ENCODE measurements at regions not wholly inside any gene's neighbourhood (a gene's known extent, or its start where the extent isn't known, plus 50 kb on each side); places are given as distances from the start of the nearest gene placed in this dataset.

GRCh38 chr7:34362621-34363020 lies 295.4 kb upstream of the NPSR1 start:
- no peak overlapping the region for H2AFZ ChIP-seq
- H3K36me3 Mint-ChIP-seq (ENCODE audit: low read depth), result no peaks in the 10 kb centered on the region
- ATAC-seq (no peak), DNase-seq (ENCODE audit: low spot score) (no peak)
- peaks cover 27% of the 10 kb centered on the region for H3K27me3 ChIP-seq (ENCODE audit: insufficient read depth)
- no peaks in the 10 kb centered on the region for H3K9me3 Mint-ChIP-seq
- no peak overlapping the region for H3K4me3 Mint-ChIP-seq
- no peak overlapping the region for H3K4me2 ChIP-seq
- H3K4me3 ChIP-seq, result no peak overlapping the region
- H3K4me1 ChIP-seq (ENCODE audit: insufficient read depth), result no peaks in the 10 kb centered on the region
- H4K20me1 ChIP-seq (replicated peaks; ENCODE audit: insufficient read depth), result no peaks in the 10 kb centered on the region
- peaks cover 10% of the 10 kb centered on the region for H3K27me3 Mint-ChIP-seq (ENCODE audit: insufficient read depth, low read depth, poor library complexity)
- H3K9me2 ChIP-seq (ENCODE audit: insufficient read depth), result peaks cover 11% of the 10 kb centered on the region; the same call in 1 of the 2 replicates
- H3K27ac Mint-ChIP-seq, result no peak overlapping the region
- no peaks in the 10 kb centered on the region for H3F3A ChIP-seq (replicated peaks; ENCODE audit: low read depth)
- no peaks in the 10 kb centered on the region for H3K36me3 ChIP-seq (ENCODE audit: insufficient read depth)
- no peak for TF ChIP-seq EZH2phosphoT487 (IDR thresholded peaks at IDR 0.05; ENCODE audit: unreplicated experiment)
- TF ChIP-seq JUNB (IDR thresholded peaks at IDR 0.05; ENCODE audit: unreplicated experiment), result no peak
- TF ChIP-seq REST (IDR thresholded peaks at IDR 0.05; ENCODE audit: unreplicated experiment), result no peak
- TF ChIP-seq EZH2 (IDR thresholded peaks at IDR 0.05; ENCODE audit: low read depth, unreplicated experiment), result no peak
- TF ChIP-seq CREB1 (CRISPR knock-in tag; IDR thresholded peaks at IDR 0.05; ENCODE audit: low read depth), result no peak
- no peak for TF ChIP-seq NANOG (IDR thresholded peaks at IDR 0.05; ENCODE audit: borderline replicate concordance)
- TF ChIP-seq CTCF (conservative IDR thresholded peaks at IDR 0.05; ENCODE audit: low read depth in 2 of 2), result no peak
- no peak overlapping the region for H3K27ac ChIP-seq (ENCODE audit: low read depth)
- H3K79me2 ChIP-seq (replicated peaks; ENCODE audit: insufficient read depth), result no peaks in the 10 kb centered on the region
- H3K4me1 Mint-ChIP-seq, result no peaks in the 10 kb centered on the region

- Histone ChIP-seq H3K4me1 (ENCODE audit: insufficient read depth) (no peaks in the 10 kb centered on the region), H3K4me2 (no peak overlapping the region), H3K27ac (ENCODE audit: low read depth) (no peak overlapping the region), H3K27me3 (ENCODE audit: insufficient read depth) (peaks cover 12% of the 10 kb centered on the region), H3K79me2 (replicated peaks; ENCODE audit: insufficient read depth) (no peaks in the 10 kb centered on the region), H4K20me1 (replicated peaks; ENCODE audit: insufficient read depth) (no peaks in the 10 kb centered on the region), H3F3A (replicated peaks; ENCODE audit: low read depth) (no peaks in the 10 kb centered on the region), H2AFZ (no peak overlapping the region), H3K4me3 (no peak overlapping the region), H3K36me3 (ENCODE audit: insufficient read depth) (no peaks in the 10 kb centered on the region), H3K9me2 (ENCODE audit: insufficient read depth) (0 out of 2 replicates have a peak, but pooled peaks cover 5% of the 10 kb centered on the region)
- no peaks in the 10 kb centered on the region for H3K4me1 Mint-ChIP-seq
- H3K9me3 Mint-ChIP-seq, result no peaks in the 10 kb centered on the region
- no peaks in the 10 kb centered on the region for H3K36me3 Mint-ChIP-seq (ENCODE audit: low read depth)
- H3K27me3 Mint-ChIP-seq (ENCODE audit: insufficient read depth, low read depth, poor library complexity), result peaks cover 1% of the 10 kb centered on the region
- no peak overlapping the region for H3K27ac Mint-ChIP-seq
- ATAC-seq, result no peak
- no peak overlapping the region for H3K4me3 Mint-ChIP-seq
- no peak for DNase-seq (ENCODE audit: low spot score)
- no peak for TF ChIP-seq JUNB (IDR thresholded peaks at IDR 0.05; ENCODE audit: unreplicated experiment)
- TF ChIP-seq ZNF114 (CRISPR knock-in tag; IDR thresholded peaks at IDR 0.05), result no peak
- TF ChIP-seq ZNF331 (CRISPR knock-in tag; IDR thresholded peaks at IDR 0.05; ENCODE audit: low read depth), result no peak
- no peak for TF ChIP-seq ETS1 (IDR thresholded peaks at IDR 0.05)
Measured at GRCh38 chr7:34364130-34364529, 293.9 kb upstream of the NPSR1 start.

Data from GM23338 (cell line).